H1 (cell line): ENCODE measurements at regions not wholly inside any gene's neighbourhood (a gene's known extent, or its start where the extent isn't known, plus 50 kb on each side); places are given as distances from the start of the nearest gene placed in this dataset.

Experiments
- CTCF ChIA-PET: fragments of 300-600 bp; sonication (Branson Sonifier 250); formaldehyde crosslinking; loops from one replicate; lab custom pipeline; 2021; ENCODE audit not compliant: partially characterized antibody; lab: Charles Lee
- POLR2A ChIA-PET: fragments of 300-600 bp; sonication (Branson Sonifier 250); formaldehyde crosslinking; loops from one replicate; lab custom pipeline; 2021; ENCODE audit warnings: inconsistent platforms; ENCODE audit not compliant: partially characterized antibody; lab: Charles Lee
- DNase-seq, 2 experiments: peaks; one replicate each; pipeline versions ENCODE4 v3.0.0 to v3.0.0-alpha.2; 2010 to 2022; ENCODE audit warnings: low spot score in 2 of 2, low read depth in 1 of 2, mixed read lengths in 1 of 2
- FAIRE-seq: peaks from 2 replicates; lab custom pipeline; 2011; peaks lifted over from hg19 to GRCh38; lab: Jason Lieb, UNC
- H2AFZ ChIP-seq: 2 replicates; pipeline ENCODE4 v1.8.1; 2012; ENCODE audit warnings: low read length, inconsistent platforms
- H2AK5ac ChIP-seq: 2 replicates; pipeline ENCODE4 v1.6.1; 2013; ENCODE audit warnings: low read depth, low read length
- H2BK120ac ChIP-seq: replicated peaks from 2 replicates; pipeline ENCODE3; 2013; ENCODE audit warnings: low read depth, low read length, inconsistent platforms
- H2BK12ac ChIP-seq: 2 replicates; pipeline ENCODE4 v1.6.1; 2013; ENCODE audit warnings: low read depth, low read length
- H2BK15ac ChIP-seq: 2 replicates; pipeline ENCODE4 v1.6.1; 2013; ENCODE audit warnings: low read length
- H2BK20ac ChIP-seq: 2 replicates; pipeline ENCODE4 v1.6.1; 2013; ENCODE audit warnings: low read length
- H2BK5ac ChIP-seq: 2 replicates; pipeline ENCODE4 v1.6.1; 2013; ENCODE audit warnings: low read depth, low read length
- H3K14ac ChIP-seq: 2 replicates; pipeline ENCODE4 v1.6.1; 2013; ENCODE audit warnings: inconsistent platforms; ENCODE audit not compliant: insufficient read length
- H3K18ac ChIP-seq: 2 replicates; pipeline ENCODE4 v1.6.1; 2013; ENCODE audit warnings: low read length; ENCODE audit errors: extremely low read depth
- H3K23ac ChIP-seq: 2 replicates; pipeline ENCODE4 v1.6.1; 2013; ENCODE audit warnings: inconsistent platforms; ENCODE audit not compliant: insufficient read length
- H3K23me2 ChIP-seq: 2 replicates; pipeline ENCODE4 v1.6.1; 2013; ENCODE audit warnings: low read depth, low read length
- H3K27ac ChIP-seq: 2 replicates; pipeline ENCODE4 v1.6.1; 2011; ENCODE audit warnings: low read depth, low read length, inconsistent platforms
- H3K27me3 ChIP-seq, 4 experiments: replicated peaks in 1 of 4; 1 replicate in 1 of 4; 2 replicates in 3 of 4; pipeline versions ENCODE4 v1.6.1 to v1.8.1; 2011 to 2013; ENCODE audit warnings: low read length in 3 of 4, mild to moderate bottlenecking in 3 of 4, inconsistent platforms in 2 of 4, mixed read lengths in 2 of 4, moderate library complexity in 1 of 4; ENCODE audit not compliant: control insufficient read depth in 3 of 4, insufficient read depth in 3 of 4; ENCODE audit errors: extremely low read depth in 1 of 4
- H3K36me3 ChIP-seq, 4 experiments: 2 replicates each; pipeline versions ENCODE4 v1.6.1 to v1.8.1; 2011 to 2013; ENCODE audit warnings: mild to moderate bottlenecking in 4 of 4, low read length in 3 of 4, moderate library complexity in 2 of 4, control low read depth in 1 of 4, inconsistent platforms in 1 of 4; ENCODE audit not compliant: insufficient read depth in 4 of 4, control insufficient read depth in 2 of 4
- H3K4ac ChIP-seq: replicated peaks from 2 replicates; pipeline ENCODE3; 2013; ENCODE audit warnings: low read length, low read depth, mixed read lengths, inconsistent platforms; ENCODE audit not compliant: insufficient read length
- H3K4me1 ChIP-seq, 4 experiments: replicated peaks in 1 of 4; 1 replicate in 1 of 4; 2 replicates in 3 of 4; pipeline versions ENCODE4 v1.6.1 to v1.8.1; 2011 to 2013; ENCODE audit warnings: low read length in 3 of 4, inconsistent platforms in 2 of 4, mixed read lengths in 1 of 4; ENCODE audit not compliant: insufficient read depth in 4 of 4, control insufficient read depth in 3 of 4
- H3K4me2 ChIP-seq, 2 experiments: 2 replicates each; pipeline versions ENCODE4 v1.6.1 to v1.8.1; 2011 to 2013; ENCODE audit warnings: low read depth in 2 of 2, low read length in 2 of 2, control low read depth in 1 of 2, inconsistent platforms in 1 of 2, mild to moderate bottlenecking in 1 of 2; ENCODE audit not compliant: insufficient read depth in 1 of 2
- H3K4me3 ChIP-seq, 4 experiments: fragments of 200-600, 300-600 bp in 1 of 4; sonication (generic), shearing (Covaris generic), sonication (Bioruptor Twin) in 1 of 4; 2 replicates each; pipeline versions ENCODE4 v1.5.1 to v1.8.1; 2011 to 2016; ENCODE audit warnings: low read length in 4 of 4, low read depth in 3 of 4, control low read depth in 2 of 4, inconsistent platforms in 2 of 4, mild to moderate bottlenecking in 2 of 4, mixed read lengths in 1 of 4, moderate library complexity in 1 of 4; ENCODE audit not compliant: insufficient read depth in 2 of 4; ENCODE audit errors: extremely low read depth in 1 of 4
- H3K56ac ChIP-seq: replicated peaks from 2 replicates; pipeline ENCODE3; 2013; ENCODE audit warnings: low read depth, mild to moderate bottlenecking, mixed read lengths, low read length, inconsistent platforms; ENCODE audit not compliant: insufficient read length
- H3K79me1 ChIP-seq: 2 replicates; pipeline ENCODE4 v1.6.1; 2013; ENCODE audit warnings: low read depth, low read length, control low read depth
- H3K79me2 ChIP-seq, 2 experiments: 2 replicates each; pipeline versions ENCODE4 v1.6.1 to v1.8.1; 2012 to 2013; ENCODE audit warnings: low read length in 2 of 2, mild to moderate bottlenecking in 2 of 2, inconsistent platforms in 1 of 2; ENCODE audit not compliant: insufficient read depth in 2 of 2, control insufficient read depth in 1 of 2
- H3K9ac ChIP-seq, 4 experiments: replicated peaks in 1 of 4; 1 replicate in 1 of 4; 2 replicates in 3 of 4; pipeline versions ENCODE4 v1.6.1 to v1.8.1; 2011 to 2013; ENCODE audit warnings: low read depth in 3 of 4, low read length in 3 of 4, control low read depth in 2 of 4, mild to moderate bottlenecking in 2 of 4, moderate library complexity in 2 of 4, inconsistent platforms in 1 of 4; ENCODE audit errors: extremely low read depth in 1 of 4
- H3K9me3 ChIP-seq, 2 experiments: 2 replicates each; pipeline versions ENCODE4 v1.6.1 to v1.8.1; 2012 to 2013; ENCODE audit warnings: mild to moderate bottlenecking in 2 of 2, moderate library complexity in 2 of 2, control low read depth in 1 of 2, inconsistent platforms in 1 of 2, low read depth in 1 of 2, low read length in 1 of 2, mixed read lengths in 1 of 2; ENCODE audit not compliant: insufficient read depth in 2 of 2
- H4K20me1 ChIP-seq, 2 experiments: replicated peaks in 1 of 2; 2 replicates each; pipeline versions ENCODE3 to v1.8.1; 2011 to 2013; ENCODE audit warnings: inconsistent platforms in 2 of 2, low read length in 2 of 2, mild to moderate bottlenecking in 1 of 2; ENCODE audit not compliant: insufficient read depth in 2 of 2, control insufficient read depth in 1 of 2
- H4K5ac ChIP-seq: 2 replicates; pipeline ENCODE4 v1.6.1; 2013; ENCODE audit warnings: low read length, low read depth, mixed read lengths, inconsistent platforms; ENCODE audit not compliant: insufficient read length
- H4K8ac ChIP-seq: 2 replicates; pipeline ENCODE4 v1.8.0; 2013; ENCODE audit warnings: mild to moderate bottlenecking, moderate library complexity, low read length, inconsistent platforms; ENCODE audit not compliant: insufficient read depth; ENCODE audit errors: extremely low read depth
- H4K91ac ChIP-seq: replicated peaks from 2 replicates; pipeline ENCODE3; 2013; ENCODE audit warnings: low read length, mixed read lengths, inconsistent platforms; ENCODE audit not compliant: insufficient read length
- ASH2L ChIP-seq: fragments of 200-600, 300-600 bp; sonication (generic); IDR thresholded peaks from one replicate; pipeline ENCODE4 v1.7.1; 2017; ENCODE audit warnings: low read length
- CEBPB ChIP-seq: IDR thresholded peaks from 2 replicates; pipeline ENCODE4 v1.6.1; 2012; ENCODE audit warnings: low read depth, low read length
- EGR1 ChIP-seq: IDR thresholded peaks from 2 replicates; pipeline ENCODE4 v1.6.1; 2011; ENCODE audit warnings: low read depth, low read length, borderline replicate concordance
- EZH2 ChIP-seq: fragments of 200-600 bp; sonication (generic); IDR thresholded peaks from 2 replicates; pipeline ENCODE4 v1.7.1; 2012; ENCODE audit warnings: low read depth, mild to moderate bottlenecking, moderate library complexity, low read length, inconsistent platforms; ENCODE audit not compliant: severe bottlenecking
- NRF1 ChIP-seq: IDR thresholded peaks from 2 replicates; pipeline ENCODE4 v1.6.1; 2011; ENCODE audit warnings: mild to moderate bottlenecking, low read depth, low read length, improper control_type of control experiment
- RAD21 ChIP-seq, 2 experiments: IDR thresholded peaks in 1 of 2; conservative IDR thresholded peaks in 1 of 2; 2 replicates each; pipeline ENCODE4 v1.6.1; 2011; ENCODE audit warnings: low read depth in 2 of 2, low read length in 2 of 2, improper control_type of control experiment in 1 of 2, inconsistent platforms in 1 of 2, mild to moderate bottlenecking in 1 of 2, moderate library complexity in 1 of 2
- SIRT6 ChIP-seq: IDR thresholded peaks from one replicate; pipeline ENCODE4 v1.7.1; 2012; ENCODE audit warnings: low read length, inconsistent platforms
- SUZ12 ChIP-seq: fragments of 200-600 bp; sonication (generic); IDR thresholded peaks from 2 replicates; pipeline ENCODE4 v1.6.1; 2012; ENCODE audit warnings: mild to moderate bottlenecking, inconsistent platforms, low read length, moderate library complexity, mixed read lengths
- WGBS, 2 experiments: shearing (Covaris generic) in 1 of 2; methylation state at CpG; one replicate each; pipeline versions ENCODE4 v1.1.6 to v1.1.7; 2013 to 2015; ENCODE audit warnings: low lambda C conversion rate in 2 of 2, mixed read lengths in 2 of 2, inconsistent platforms in 1 of 2, low coverage in 1 of 2, missing lambda C conversion rate in 1 of 2; ENCODE audit not compliant: insufficient replicate concordance in 2 of 2, insufficient coverage in 1 of 2, insufficient read length in 1 of 2; ENCODE audit errors: extremely low coverage in 1 of 2, missing lambda C conversion rate in 1 of 2; 5-methylcytosine and 5-hydroxymethylcytosine counted together
- TF ChIP-seq, protein P1 (sequence below), 3 experiments: IDR thresholded peaks; 1 replicate in 2 of 3; 2 replicates in 1 of 3; pipeline versions ENCODE4 v1.5.1 to v1.6.1; 2011; ENCODE audit warnings: low read length in 3 of 3, mild to moderate bottlenecking in 3 of 3, inconsistent platforms in 2 of 3, low read depth in 1 of 3, moderate library complexity in 1 of 3; ENCODE audit not compliant: insufficient read depth in 1 of 3; ENCODE audit errors: control extremely low read depth in 1 of 3
- TF ChIP-seq, protein P2 (sequence below): IDR thresholded peaks from 2 replicates; pipeline ENCODE4 v1.6.1; 2011; ENCODE audit warnings: low read length, improper control_type of control experiment

DNA sequence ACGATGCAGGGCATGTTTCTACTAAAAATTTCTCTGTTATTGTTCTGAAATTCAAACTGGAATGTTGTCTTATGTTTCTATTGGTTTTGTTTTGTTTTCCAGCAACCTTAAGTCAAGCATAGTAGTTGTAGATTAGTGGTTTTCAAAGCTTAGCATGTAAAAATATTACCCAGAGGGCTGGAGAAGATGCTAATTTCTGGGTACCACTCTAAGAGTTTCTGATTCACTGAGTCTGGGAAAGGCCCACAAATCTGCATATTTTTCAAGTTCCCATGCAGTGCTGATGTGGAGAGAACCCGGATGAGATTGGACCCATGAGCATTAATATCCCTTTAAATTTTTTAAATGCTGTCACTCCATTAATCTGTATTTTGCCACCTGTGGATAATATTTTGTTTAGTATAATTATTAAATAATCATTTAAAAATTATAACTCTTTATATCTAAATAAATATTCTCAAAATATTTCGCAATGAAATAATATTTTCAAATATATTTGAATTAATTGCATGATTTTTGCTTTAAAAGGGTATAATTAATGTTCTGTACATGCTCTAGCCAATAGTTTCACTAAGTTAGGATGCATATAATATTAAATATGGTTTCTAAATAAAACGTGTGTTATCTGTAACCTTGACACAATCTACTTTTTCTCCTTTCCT, 1274.7 kb upstream of the CADM2 start:
- no peak overlapping the region for H2BK5ac ChIP-seq
- H3K4ac ChIP-seq = no peak overlapping the region
- no peak overlapping the region for H4K8ac ChIP-seq
- no peak overlapping the region for H3K9ac ChIP-seq
- H2BK20ac ChIP-seq = no peak overlapping the region
- no peaks in the 10 kb centered on the region for H3K23me2 ChIP-seq
- 90% methylated on average over 4 of the region's 4 CpGs; no CpG with 5 or more reads in 1 of the 2 experiments for WGBS, 2 experiments
- POLR2A ChIA-PET = no interaction called here
- DNase-seq (no peak), FAIRE-seq (no peak)
- H2AFZ ChIP-seq = no peak overlapping the region
- no peaks in the 10 kb centered on the region for H3K27me3 ChIP-seq
- no peak overlapping the region for H3K4me3 ChIP-seq
- H2BK120ac ChIP-seq = no peak overlapping the region
- H4K20me1 ChIP-seq = no peaks in the 10 kb centered on the region
- no peak overlapping the region for H3K18ac ChIP-seq
- no peak overlapping the region for H4K5ac ChIP-seq
- H3K4me1 ChIP-seq = no peaks in the 10 kb centered on the region
- CTCF ChIA-PET = no interaction called here
- H3K9me3 ChIP-seq = no peaks in the 10 kb centered on the region
- H3K36me3 ChIP-seq = no peaks in the 10 kb centered on the region
- no peak overlapping the region for H2AK5ac ChIP-seq
- no peak overlapping the region for H3K14ac ChIP-seq
- H2BK12ac ChIP-seq = no peak overlapping the region
- H3K4me2 ChIP-seq = no peak overlapping the region
- H3K27ac ChIP-seq = no peak overlapping the region
- no peak overlapping the region for H4K91ac ChIP-seq
- H3K23ac ChIP-seq = no peak overlapping the region
- no peak overlapping the region for H3K56ac ChIP-seq
- H2BK15ac ChIP-seq = no peak overlapping the region
- no peaks in the 10 kb centered on the region for H3K79me2 ChIP-seq
- H3K79me1 ChIP-seq = no peaks in the 10 kb centered on the region
- no peak for TF ChIP-seq EGR1
- TF ChIP-seq RAD21 (IDR thresholded peaks at IDR 0.05 in 1 of 2, conservative IDR thresholded peaks at IDR 0.05 in 1 of 2; ENCODE audit: low read depth in 2 of 2, low read length in 2 of 2) = no peak
- no peak for TF ChIP-seq NRF1
- TF ChIP-seq CEBPB = no peak
- no peak for TF ChIP-seq EZH2
- TF ChIP-seq, protein P1, sequence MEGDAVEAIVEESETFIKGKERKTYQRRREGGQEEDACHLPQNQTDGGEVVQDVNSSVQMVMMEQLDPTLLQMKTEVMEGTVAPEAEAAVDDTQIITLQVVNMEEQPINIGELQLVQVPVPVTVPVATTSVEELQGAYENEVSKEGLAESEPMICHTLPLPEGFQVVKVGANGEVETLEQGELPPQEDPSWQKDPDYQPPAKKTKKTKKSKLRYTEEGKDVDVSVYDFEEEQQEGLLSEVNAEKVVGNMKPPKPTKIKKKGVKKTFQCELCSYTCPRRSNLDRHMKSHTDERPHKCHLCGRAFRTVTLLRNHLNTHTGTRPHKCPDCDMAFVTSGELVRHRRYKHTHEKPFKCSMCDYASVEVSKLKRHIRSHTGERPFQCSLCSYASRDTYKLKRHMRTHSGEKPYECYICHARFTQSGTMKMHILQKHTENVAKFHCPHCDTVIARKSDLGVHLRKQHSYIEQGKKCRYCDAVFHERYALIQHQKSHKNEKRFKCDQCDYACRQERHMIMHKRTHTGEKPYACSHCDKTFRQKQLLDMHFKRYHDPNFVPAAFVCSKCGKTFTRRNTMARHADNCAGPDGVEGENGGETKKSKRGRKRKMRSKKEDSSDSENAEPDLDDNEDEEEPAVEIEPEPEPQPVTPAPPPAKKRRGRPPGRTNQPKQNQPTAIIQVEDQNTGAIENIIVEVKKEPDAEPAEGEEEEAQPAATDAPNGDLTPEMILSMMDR (IDR thresholded peaks at IDR 0.05; ENCODE audit: control extremely low read depth in 1 of 3, insufficient read depth in 1 of 3, low read depth in 1 of 3, low read length in 3 of 3) = no peak
- TF ChIP-seq, protein P2, sequence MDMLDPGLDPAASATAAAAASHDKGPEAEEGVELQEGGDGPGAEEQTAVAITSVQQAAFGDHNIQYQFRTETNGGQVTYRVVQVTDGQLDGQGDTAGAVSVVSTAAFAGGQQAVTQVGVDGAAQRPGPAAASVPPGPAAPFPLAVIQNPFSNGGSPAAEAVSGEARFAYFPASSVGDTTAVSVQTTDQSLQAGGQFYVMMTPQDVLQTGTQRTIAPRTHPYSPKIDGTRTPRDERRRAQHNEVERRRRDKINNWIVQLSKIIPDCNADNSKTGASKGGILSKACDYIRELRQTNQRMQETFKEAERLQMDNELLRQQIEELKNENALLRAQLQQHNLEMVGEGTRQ = no peak
- TF ChIP-seq ASH2L = no peak
- no peak for TF ChIP-seq SUZ12
- no peak for TF ChIP-seq SIRT6
